ENCODE measurements at regions not wholly inside any gene's neighbourhood (a gene's known extent, or its start where the extent isn't known, plus 50 kb on each side); places are given as distances from the start of the nearest gene placed in this dataset.
A peak's percentile ranks its signal among the peaks of the same experiment; 100 is the strongest.

DNA sequence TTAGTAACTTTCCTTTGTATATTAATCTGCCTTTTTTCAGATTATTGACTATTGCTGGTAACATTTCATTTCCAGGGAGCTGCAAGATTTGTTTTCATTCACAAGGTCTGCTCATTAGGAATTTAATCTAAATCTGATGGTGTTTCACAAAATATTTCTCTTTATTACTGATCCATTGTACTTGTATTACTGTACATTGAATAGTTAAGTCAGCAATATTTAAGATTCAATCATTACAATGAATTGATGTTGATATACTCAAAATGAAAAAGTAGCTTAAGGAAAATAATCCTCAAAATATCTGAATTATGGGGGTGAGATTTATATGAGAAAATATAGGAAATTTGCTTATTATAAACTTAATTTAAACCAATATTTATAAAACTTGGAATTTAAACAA, 308.6 kb upstream of the PBX1 start (continued):
- no peak for TF ChIP-seq ZNF423 (tag by site-specific recombination; IDR thresholded peaks at IDR 0.05)

- H3K4me3 ChIP-seq (ENCODE audit: low read depth, low read length) = no peak overlapping the region
- no peak overlapping the region for H3K27ac ChIP-seq (ENCODE audit: extremely low read depth, low read depth, low read length)
- no peaks in the 10 kb centered on the region for H3K9me3 ChIP-seq (ENCODE audit: control insufficient read depth, insufficient read depth, low read depth, low read length)
- no peaks in the 10 kb centered on the region for H3K36me3 ChIP-seq (ENCODE audit: control insufficient read depth in 2 of 2, insufficient read depth in 1 of 2, low read length in 2 of 2)
- no peak for TF ChIP-seq WT1 (tag by site-specific recombination; IDR thresholded peaks at IDR 0.05)
- no peak for TF ChIP-seq PATZ1 (tag by site-specific recombination; IDR thresholded peaks at IDR 0.05)
- no peak for TF ChIP-seq INSM2 (tag by site-specific recombination; IDR thresholded peaks at IDR 0.05)
- no peak for TF ChIP-seq ZNF121 (tag by site-specific recombination; IDR thresholded peaks at IDR 0.05)
- TF ChIP-seq ZNF23 (tag by site-specific recombination; IDR thresholded peaks at IDR 0.05; ENCODE audit: borderline replicate concordance) = no peak
- TF ChIP-seq ZSCAN30 (tag by site-specific recombination; IDR thresholded peaks at IDR 0.05) = no peak
- no peak for TF ChIP-seq ZNF701 (tag by site-specific recombination; IDR thresholded peaks at IDR 0.05)
- no peak for TF ChIP-seq ZNF830 (tag by site-specific recombination; IDR thresholded peaks at IDR 0.05; ENCODE audit: low read depth)
- no peaks in the 10 kb centered on the region for H3K4me1 ChIP-seq (ENCODE audit: control insufficient read depth, insufficient read depth, low read length)
- CTCF ChIA-PET = interaction anchor here (0.6 kb wide), 1 partner anchor 176 kb away, joined by 5 read pairs; no protein-coding TSS in a partner anchor
- POLR2A ChIA-PET = no interaction called here
Observed at GRCh38 chr1:164256456-164256855, 302.5 kb upstream of the PBX1 start.

GRCh38 chr1:164261691-164262240, 297.2 kb upstream of the PBX1 start:
- H3K9me3 ChIP-seq (ENCODE audit: control insufficient read depth, insufficient read depth, low read depth, low read length) = no peaks in the 10 kb centered on the region
- no peak overlapping the region for H3K4me3 ChIP-seq (ENCODE audit: low read depth, low read length)
- ChIA-PET CTCF (interaction anchor here (0.9 to 1.1 kb wide), 2 partner anchors 98 to 733 kb away, joined by 3 to 6 read pairs; no protein-coding TSS in a partner anchor), POLR2A (no interaction called here)
- H3K4me1 ChIP-seq (ENCODE audit: control insufficient read depth, insufficient read depth, low read length) = 0 out of 2 replicates have a peak, but pooled peaks cover 3% of the 10 kb centered on the region
- H3K36me3 ChIP-seq (ENCODE audit: control insufficient read depth in 2 of 2, insufficient read depth in 1 of 2, low read length in 2 of 2) = no peaks in the 10 kb centered on the region
- no peak overlapping the region for H3K27ac ChIP-seq (ENCODE audit: extremely low read depth, low read depth, low read length)
- TF ChIP-seq OSR2 (tag by site-specific recombination; IDR thresholded peaks at IDR 0.05) (peak; percentile 81), SP7 (tag by site-specific recombination; IDR thresholded peaks at IDR 0.05) (peak; percentile 74), ZNF19 (tag by site-specific recombination; IDR thresholded peaks at IDR 0.05; ENCODE audit: low read depth) (no peak), ZNF501 (tag by site-specific recombination; IDR thresholded peaks at IDR 0.05) (no peak), ZNF354C (tag by site-specific recombination; IDR thresholded peaks at IDR 0.05; ENCODE audit: borderline replicate concordance, low read depth) (no peak), ZNF558 (tag by site-specific recombination; IDR thresholded peaks at IDR 0.05) (no peak), ZNF23 (tag by site-specific recombination; IDR thresholded peaks at IDR 0.05; ENCODE audit: borderline replicate concordance) (no peak), SALL2 (tag by site-specific recombination; IDR thresholded peaks at IDR 0.05; ENCODE audit: borderline replicate concordance) (no peak), ZBTB49 (tag by site-specific recombination; IDR thresholded peaks at IDR 0.05; ENCODE audit: low read depth) (no peak), PRDM1 (tag by site-specific recombination; IDR thresholded peaks at IDR 0.05) (no peak), ZNF629 (tag by site-specific recombination; IDR thresholded peaks at IDR 0.05) (peak; percentile 58)
- TF ChIP-seq, protein P1, sequence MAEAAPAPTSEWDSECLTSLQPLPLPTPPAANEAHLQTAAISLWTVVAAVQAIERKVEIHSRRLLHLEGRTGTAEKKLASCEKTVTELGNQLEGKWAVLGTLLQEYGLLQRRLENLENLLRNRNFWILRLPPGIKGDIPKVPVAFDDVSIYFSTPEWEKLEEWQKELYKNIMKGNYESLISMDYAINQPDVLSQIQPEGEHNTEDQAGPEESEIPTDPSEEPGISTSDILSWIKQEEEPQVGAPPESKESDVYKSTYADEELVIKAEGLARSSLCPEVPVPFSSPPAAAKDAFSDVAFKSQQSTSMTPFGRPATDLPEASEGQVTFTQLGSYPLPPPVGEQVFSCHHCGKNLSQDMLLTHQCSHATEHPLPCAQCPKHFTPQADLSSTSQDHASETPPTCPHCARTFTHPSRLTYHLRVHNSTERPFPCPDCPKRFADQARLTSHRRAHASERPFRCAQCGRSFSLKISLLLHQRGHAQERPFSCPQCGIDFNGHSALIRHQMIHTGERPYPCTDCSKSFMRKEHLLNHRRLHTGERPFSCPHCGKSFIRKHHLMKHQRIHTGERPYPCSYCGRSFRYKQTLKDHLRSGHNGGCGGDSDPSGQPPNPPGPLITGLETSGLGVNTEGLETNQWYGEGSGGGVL (tag by site-specific recombination; IDR thresholded peaks at IDR 0.05) = no peak
- TF ChIP-seq, protein P2, sequence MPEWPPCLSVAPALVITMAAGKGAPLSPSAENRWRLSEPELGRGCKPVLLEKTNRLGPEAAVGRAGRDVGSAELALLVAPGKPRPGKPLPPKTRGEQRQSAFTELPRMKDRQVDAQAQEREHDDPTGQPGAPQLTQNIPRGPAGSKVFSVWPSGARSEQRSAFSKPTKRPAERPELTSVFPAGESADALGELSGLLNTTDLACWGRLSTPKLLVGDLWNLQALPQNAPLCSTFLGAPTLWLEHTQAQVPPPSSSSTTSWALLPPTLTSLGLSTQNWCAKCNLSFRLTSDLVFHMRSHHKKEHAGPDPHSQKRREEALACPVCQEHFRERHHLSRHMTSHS (tag by site-specific recombination; IDR thresholded peaks at IDR 0.05) = no peak
- TF ChIP-seq, protein P3, sequence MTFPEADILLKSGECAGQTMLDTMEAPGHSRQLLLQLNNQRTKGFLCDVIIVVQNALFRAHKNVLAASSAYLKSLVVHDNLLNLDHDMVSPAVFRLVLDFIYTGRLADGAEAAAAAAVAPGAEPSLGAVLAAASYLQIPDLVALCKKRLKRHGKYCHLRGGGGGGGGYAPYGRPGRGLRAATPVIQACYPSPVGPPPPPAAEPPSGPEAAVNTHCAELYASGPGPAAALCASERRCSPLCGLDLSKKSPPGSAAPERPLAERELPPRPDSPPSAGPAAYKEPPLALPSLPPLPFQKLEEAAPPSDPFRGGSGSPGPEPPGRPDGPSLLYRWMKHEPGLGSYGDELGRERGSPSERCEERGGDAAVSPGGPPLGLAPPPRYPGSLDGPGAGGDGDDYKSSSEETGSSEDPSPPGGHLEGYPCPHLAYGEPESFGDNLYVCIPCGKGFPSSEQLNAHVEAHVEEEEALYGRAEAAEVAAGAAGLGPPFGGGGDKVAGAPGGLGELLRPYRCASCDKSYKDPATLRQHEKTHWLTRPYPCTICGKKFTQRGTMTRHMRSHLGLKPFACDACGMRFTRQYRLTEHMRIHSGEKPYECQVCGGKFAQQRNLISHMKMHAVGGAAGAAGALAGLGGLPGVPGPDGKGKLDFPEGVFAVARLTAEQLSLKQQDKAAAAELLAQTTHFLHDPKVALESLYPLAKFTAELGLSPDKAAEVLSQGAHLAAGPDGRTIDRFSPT (tag by site-specific recombination; IDR thresholded peaks at IDR 0.05) = peak; percentile 88

Data from HEK293 (cell line).